ENCODE measurements at regions not wholly inside any gene's neighbourhood (a gene's known extent, or its start where the extent isn't known, plus 50 kb on each side); places are given as distances from the start of the nearest gene placed in this dataset.

GRCh38 chr3:152538518-152538917 is 269.8 kb downstream of the MBNL1 start:
- no peaks in the 10 kb centered on the region for H3K4me1 ChIP-seq (ENCODE audit: control extremely low read depth in 1 of 4, control insufficient read depth in 4 of 4, insufficient read depth in 4 of 4, low read length in 3 of 4)
- no peaks in the 10 kb centered on the region for H3K27me3 ChIP-seq (replicated peaks in 2 of 5; ENCODE audit: control insufficient read depth in 4 of 5, insufficient read depth in 5 of 5, low read length in 4 of 5)
- H3K27ac ChIP-seq (ENCODE audit: insufficient read depth in 1 of 2, low read depth in 1 of 2, low read length in 2 of 2, poor library complexity in 1 of 2, severe bottlenecking in 2 of 2): no peak overlapping the region
- WGBS (ENCODE audit: insufficient coverage): 100% methylated on average over 1 of the region's 1 CpG
- H3K36me3 ChIP-seq (ENCODE audit: control insufficient read depth in 4 of 4, insufficient read depth in 4 of 4, low read length in 3 of 4): no peaks in the 10 kb centered on the region
- H3K9me3 ChIP-seq (ENCODE audit: control extremely low read depth in 1 of 5, control insufficient read depth in 4 of 5, insufficient read depth in 2 of 5, low read depth in 1 of 5, low read length in 4 of 5): peaks cover 1 to 14% (median 10%) of the 10 kb centered on the region in 5 experiments
- no peak overlapping the region for H3K4me3 ChIP-seq (ENCODE audit: control insufficient read depth in 1 of 7, extremely low read depth in 1 of 7, insufficient read depth in 4 of 7, low read depth in 2 of 7, low read length in 6 of 7)
- no peak for DNase-seq
- POLR2A ChIA-PET: no interaction called here
- CTCF ChIA-PET: interaction anchor here (0.8 to 0.9 kb wide), 2 partner anchors 14 to 112 kb away, joined by 3 read pairs; no protein-coding TSS in a partner anchor

- CTCF ChIA-PET: interaction anchor here (0.7 kb wide), 1 partner anchor 33 kb away, joined by 3 read pairs; no protein-coding TSS in a partner anchor
- 100% methylated on average over 1 of the region's 2 CpGs for WGBS (ENCODE audit: insufficient coverage)
- POLR2A ChIA-PET: no interaction called here
Observed at GRCh38 chr3:152539191-152539764, 270.5 kb downstream of the MBNL1 start.

GRCh38 chr3:152540120-152540519 is 271.4 kb downstream of the MBNL1 start:
- no peaks in the 10 kb centered on the region for H3K36me3 ChIP-seq (ENCODE audit: control insufficient read depth in 4 of 4, insufficient read depth in 4 of 4, low read length in 3 of 4)
- ChIA-PET POLR2A (no interaction called here), CTCF (interaction anchor here (0.7 kb wide), 1 partner anchor 33 kb away, joined by 3 read pairs; no protein-coding TSS in a partner anchor)
- no peaks in the 10 kb centered on the region for H3K4me1 ChIP-seq (ENCODE audit: control extremely low read depth in 1 of 4, control insufficient read depth in 4 of 4, insufficient read depth in 4 of 4, low read length in 3 of 4)
- H3K27me3 ChIP-seq (replicated peaks in 2 of 5; ENCODE audit: control insufficient read depth in 4 of 5, insufficient read depth in 5 of 5, low read length in 4 of 5): no peaks in the 10 kb centered on the region
- no peak for DNase-seq
- no peak overlapping the region for H3K27ac ChIP-seq (ENCODE audit: insufficient read depth in 1 of 2, low read depth in 1 of 2, low read length in 2 of 2, poor library complexity in 1 of 2, severe bottlenecking in 2 of 2)
- no peak overlapping the region for H3K4me3 ChIP-seq (ENCODE audit: control insufficient read depth in 1 of 7, extremely low read depth in 1 of 7, insufficient read depth in 4 of 7, low read depth in 2 of 7, low read length in 6 of 7)
- peaks cover 1 to 14% (median 10%) of the 10 kb centered on the region in 5 experiments for H3K9me3 ChIP-seq (ENCODE audit: control extremely low read depth in 1 of 5, control insufficient read depth in 4 of 5, insufficient read depth in 2 of 5, low read depth in 1 of 5, low read length in 4 of 5)

More at GRCh38 chr3:152539191-152539764, 270.5 kb downstream of the MBNL1 start:
- Histone ChIP-seq H3K36me3 (ENCODE audit: control insufficient read depth in 4 of 4, insufficient read depth in 4 of 4, low read length in 3 of 4) (no peaks in the 10 kb centered on the region), H3K4me1 (ENCODE audit: control extremely low read depth in 1 of 4, control insufficient read depth in 4 of 4, insufficient read depth in 4 of 4, low read length in 3 of 4) (no peaks in the 10 kb centered on the region), H3K27me3 (replicated peaks in 2 of 5; ENCODE audit: control insufficient read depth in 4 of 5, insufficient read depth in 5 of 5, low read length in 4 of 5) (no peaks in the 10 kb centered on the region), H3K4me3 (ENCODE audit: control insufficient read depth in 1 of 7, extremely low read depth in 1 of 7, insufficient read depth in 4 of 7, low read depth in 2 of 7, low read length in 6 of 7) (no peak overlapping the region), H3K27ac (ENCODE audit: insufficient read depth in 1 of 2, low read depth in 1 of 2, low read length in 2 of 2, poor library complexity in 1 of 2, severe bottlenecking in 2 of 2) (no peak overlapping the region), H3K9me3 (ENCODE audit: control extremely low read depth in 1 of 5, control insufficient read depth in 4 of 5, insufficient read depth in 2 of 5, low read depth in 1 of 5, low read length in 4 of 5) (peaks cover 1 to 14% (median 10%) of the 10 kb centered on the region in 5 experiments)
- DNase-seq: no peak

- ChIA-PET POLR2A (no interaction called here), CTCF (interaction anchor here (1.0 to 1.2 kb wide), 3 partner anchors 13 to 42 kb away, joined by 3 to 5 read pairs (median 3); no protein-coding TSS in a partner anchor)
- Histone ChIP-seq H3K27me3 (replicated peaks in 2 of 5; ENCODE audit: control insufficient read depth in 4 of 5, insufficient read depth in 5 of 5, low read length in 4 of 5) (no peaks in the 10 kb centered on the region), H3K4me1 (ENCODE audit: control extremely low read depth in 1 of 4, control insufficient read depth in 4 of 4, insufficient read depth in 4 of 4, low read length in 3 of 4) (no peaks in the 10 kb centered on the region), H3K36me3 (ENCODE audit: control insufficient read depth in 4 of 4, insufficient read depth in 4 of 4, low read length in 3 of 4) (peaks cover 0 to 3% (median 0%) of the 10 kb centered on the region in 4 experiments), H3K4me3 (ENCODE audit: control insufficient read depth in 1 of 7, extremely low read depth in 1 of 7, insufficient read depth in 4 of 7, low read depth in 2 of 7, low read length in 6 of 7) (no peak overlapping the region), H3K27ac (ENCODE audit: insufficient read depth in 1 of 2, low read depth in 1 of 2, low read length in 2 of 2, poor library complexity in 1 of 2, severe bottlenecking in 2 of 2) (no peak overlapping the region), H3K9me3 (ENCODE audit: control extremely low read depth in 1 of 5, control insufficient read depth in 4 of 5, insufficient read depth in 2 of 5, low read depth in 1 of 5, low read length in 4 of 5) (no peaks in the 10 kb centered on the region)
- no CpG with 5 or more reads among the region's 1 CpG for WGBS (ENCODE audit: insufficient coverage)
- DNase-seq: no peak
Observed at GRCh38 chr3:152547153-152547552, 278.4 kb downstream of the MBNL1 start.

- ChIA-PET POLR2A (interaction anchor here (0.8 kb wide), 1 partner anchor 13 kb away, joined by 4 read pairs; no protein-coding TSS in a partner anchor), CTCF (no interaction called here)
- H3K4me3 ChIP-seq (ENCODE audit: control insufficient read depth in 1 of 7, extremely low read depth in 1 of 7, insufficient read depth in 4 of 7, low read depth in 2 of 7, low read length in 6 of 7): no peak overlapping the region
- no peaks in the 10 kb centered on the region for H3K9me3 ChIP-seq (ENCODE audit: control extremely low read depth in 1 of 5, control insufficient read depth in 4 of 5, insufficient read depth in 2 of 5, low read depth in 1 of 5, low read length in 4 of 5)
- H3K4me1 ChIP-seq (ENCODE audit: control extremely low read depth in 1 of 4, control insufficient read depth in 4 of 4, insufficient read depth in 4 of 4, low read length in 3 of 4): no peaks in the 10 kb centered on the region
- DNase-seq: no peak
- no peak overlapping the region for H3K27ac ChIP-seq (ENCODE audit: insufficient read depth in 1 of 2, low read depth in 1 of 2, low read length in 2 of 2, poor library complexity in 1 of 2, severe bottlenecking in 2 of 2)
- no peaks in the 10 kb centered on the region for H3K27me3 ChIP-seq (replicated peaks in 2 of 5; ENCODE audit: control insufficient read depth in 4 of 5, insufficient read depth in 5 of 5, low read length in 4 of 5)
- H3K36me3 ChIP-seq (ENCODE audit: control insufficient read depth in 4 of 4, insufficient read depth in 4 of 4, low read length in 3 of 4): peaks cover 0 to 3% (median 0%) of the 10 kb centered on the region in 4 experiments
Observed at GRCh38 chr3:152549263-152549662, 280.5 kb downstream of the MBNL1 start.

- CTCF ChIA-PET: no interaction called here
Observed at GRCh38 chr3:152550284-152550683, 281.6 kb downstream of the MBNL1 start.

GRCh38 chr3:152554980-152555379 is 280.0 kb upstream of the P2RY1 start:
- Histone ChIP-seq H3K4me1 (ENCODE audit: control extremely low read depth in 1 of 4, control insufficient read depth in 4 of 4, insufficient read depth in 4 of 4, low read length in 3 of 4) (peaks cover 0 to 5% (median 1%) of the 10 kb centered on the region in 4 experiments), H3K4me3 (ENCODE audit: control insufficient read depth in 1 of 7, extremely low read depth in 1 of 7, insufficient read depth in 4 of 7, low read depth in 2 of 7, low read length in 6 of 7) (no peak overlapping the region), H3K9me3 (ENCODE audit: control extremely low read depth in 1 of 5, control insufficient read depth in 4 of 5, insufficient read depth in 2 of 5, low read depth in 1 of 5, low read length in 4 of 5) (no peaks in the 10 kb centered on the region), H3K27me3 (replicated peaks in 2 of 5; ENCODE audit: control insufficient read depth in 4 of 5, insufficient read depth in 5 of 5, low read length in 4 of 5) (no peaks in the 10 kb centered on the region), H3K36me3 (ENCODE audit: control insufficient read depth in 4 of 4, insufficient read depth in 4 of 4, low read length in 3 of 4) (no peaks in the 10 kb centered on the region), H3K27ac (ENCODE audit: insufficient read depth in 1 of 2, low read depth in 1 of 2, low read length in 2 of 2, poor library complexity in 1 of 2, severe bottlenecking in 2 of 2) (no peak overlapping the region)
- CTCF ChIA-PET: interaction anchor here (0.7 kb wide), 1 partner anchor 48 kb away, joined by 3 read pairs; no protein-coding TSS in a partner anchor
- DNase-seq: no peak
- WGBS (ENCODE audit: insufficient coverage): 100% methylated on average over 1 of the region's 3 CpGs
- POLR2A ChIA-PET: no interaction called here

More at GRCh38 chr3:152550284-152550683, 281.6 kb downstream of the MBNL1 start:
- Histone ChIP-seq H3K36me3 (ENCODE audit: control insufficient read depth in 4 of 4, insufficient read depth in 4 of 4, low read length in 3 of 4) (peaks cover 0 to 3% (median 0%) of the 10 kb centered on the region in 4 experiments), H3K4me1 (ENCODE audit: control extremely low read depth in 1 of 4, control insufficient read depth in 4 of 4, insufficient read depth in 4 of 4, low read length in 3 of 4) (no peaks in the 10 kb centered on the region), H3K27ac (ENCODE audit: insufficient read depth in 1 of 2, low read depth in 1 of 2, low read length in 2 of 2, poor library complexity in 1 of 2, severe bottlenecking in 2 of 2) (no peak overlapping the region), H3K9me3 (ENCODE audit: control extremely low read depth in 1 of 5, control insufficient read depth in 4 of 5, insufficient read depth in 2 of 5, low read depth in 1 of 5, low read length in 4 of 5) (no peaks in the 10 kb centered on the region), H3K4me3 (ENCODE audit: control insufficient read depth in 1 of 7, extremely low read depth in 1 of 7, insufficient read depth in 4 of 7, low read depth in 2 of 7, low read length in 6 of 7) (no peak overlapping the region), H3K27me3 (replicated peaks in 2 of 5; ENCODE audit: control insufficient read depth in 4 of 5, insufficient read depth in 5 of 5, low read length in 4 of 5) (no peaks in the 10 kb centered on the region)
- POLR2A ChIA-PET: no interaction called here
- whole genome bisulfite sequencing (ENCODE audit: insufficient coverage): no CpG with 5 or more reads among the region's 1 CpG
- DNase-seq: peak in 2 of 3 donors; percentile 18 to 29
